BJ (cell line): ENCODE measurements at regions not wholly inside any gene's neighbourhood (a gene's known extent, or its start where the extent isn't known, plus 50 kb on each side); places are given as distances from the start of the nearest gene placed in this dataset.

Experiments
- CTCF ChIA-PET: fragments of 350-600 bp; formaldehyde crosslinking; extraction: SDS; loops from one replicate; lab custom pipeline; 2021; ENCODE audit warnings: antibody characterized with exemption, inconsistent platforms; lab: Yijun Ruan, JAX
- POLR2A ChIA-PET: fragments of 300-600 bp; sonication (Branson Sonifier 250); formaldehyde crosslinking; extraction: SDS; loops from one replicate; lab custom pipeline; 2021; ENCODE audit warnings: antibody characterized with exemption; lab: Charles Lee
- DNase-seq: peaks from one replicate; pipeline ENCODE4 v3.0.0-alpha.2; 2011; ENCODE audit warnings: low read depth
- H3K27me3 ChIP-seq: 2 replicates; pipeline ENCODE4 v1.6.0; 2011; ENCODE audit warnings: low read length; ENCODE audit not compliant: control insufficient read depth, insufficient read depth
- H3K36me3 ChIP-seq: 2 replicates; pipeline ENCODE4 v1.5.1; 2011; ENCODE audit warnings: low read length; ENCODE audit not compliant: control insufficient read depth, insufficient read depth
- H3K4me3 ChIP-seq: 2 replicates; pipeline ENCODE4 v1.5.1; 2011; ENCODE audit warnings: low read depth, mild to moderate bottlenecking, control low read depth, low read length
- CTCF ChIP-seq: IDR thresholded peaks from 2 replicates; pipeline ENCODE4 v1.5.1; 2011; ENCODE audit warnings: low read depth, mild to moderate bottlenecking, control low read depth, inconsistent platforms, low read length, moderate library complexity; ENCODE audit not compliant: insufficient read depth

GRCh38 chr3:130843441-130843840, 50.4 kb upstream of the ATP2C1 start:
- TF ChIP-seq CTCF: no peak
- no peak for DNase-seq
- no peak overlapping the region for H3K4me3 ChIP-seq
- ChIA-PET POLR2A (no interaction called here), CTCF (no interaction called here)
- H3K27me3 ChIP-seq: no peaks in the 10 kb centered on the region
- H3K36me3 ChIP-seq: no peaks in the 10 kb centered on the region
